Prostate gland (tissue), 2 donors: ENCODE measurements at regions not wholly inside any gene's neighbourhood (a gene's known extent, or its start where the extent isn't known, plus 50 kb on each side); places are given as distances from the start of the nearest gene placed in this dataset.

Experiments
- POLR2A ChIP-seq: fragments of 450-650 bp; IDR thresholded peaks from one replicate; pipeline ENCODE4 v1.6.1; 2016; ENCODE audit warnings: antibody characterized with exemption, mild to moderate bottlenecking
- POLR2AphosphoS5 ChIP-seq: sonication (generic); formaldehyde crosslinking; IDR thresholded peaks from one replicate; pipeline ENCODE4 v1.6.1; 2017; ENCODE audit warnings: antibody characterized with exemption
- TF ChIP-seq, protein P1 (sequence below), 4 experiments: fragments of 200-600 bp in 2 of 4; fragments of 450-650 bp in 2 of 4; sonication (generic) in 2 of 4; IDR thresholded peaks; 1 replicate in 3 of 4; 2 replicates in 1 of 4; pipeline ENCODE4 v1.5.1; 2016 to 2019; ENCODE audit warnings: antibody characterized with exemption in 4 of 4, mild to moderate bottlenecking in 2 of 4, moderate library complexity in 2 of 4

DNA sequence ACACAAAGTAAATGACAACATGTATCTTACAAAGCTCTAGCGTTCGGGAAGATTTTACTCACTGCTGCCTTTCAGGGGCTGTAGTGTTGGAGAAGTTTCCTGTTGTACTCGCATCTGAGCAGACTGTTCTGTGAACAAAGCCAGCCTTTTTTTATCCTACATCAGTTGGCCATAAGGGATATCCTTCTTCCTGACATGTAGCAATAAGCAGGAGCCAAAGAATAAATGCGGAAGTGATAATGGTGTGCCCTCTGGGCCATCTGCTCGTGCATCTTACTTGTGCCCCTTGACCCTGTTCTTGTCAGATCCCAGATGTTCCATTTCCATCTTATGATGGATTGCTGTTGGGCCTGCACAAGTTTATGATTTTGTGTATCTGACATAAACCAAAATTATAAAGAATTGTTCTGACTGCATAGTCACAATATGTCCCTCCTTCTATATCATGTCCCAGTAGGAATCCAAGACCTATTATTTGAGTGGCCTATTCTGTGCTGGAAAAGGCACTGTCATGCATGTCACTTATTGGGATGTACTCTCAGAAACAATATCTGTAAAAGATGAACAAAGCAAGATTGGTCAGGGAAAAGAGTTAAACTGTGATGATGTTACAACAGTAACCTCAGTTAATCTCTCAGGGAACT, 631.3 kb downstream of the NSUN3 start:
- TF ChIP-seq POLR2AphosphoS5, result no peak
- TF ChIP-seq, protein P1, sequence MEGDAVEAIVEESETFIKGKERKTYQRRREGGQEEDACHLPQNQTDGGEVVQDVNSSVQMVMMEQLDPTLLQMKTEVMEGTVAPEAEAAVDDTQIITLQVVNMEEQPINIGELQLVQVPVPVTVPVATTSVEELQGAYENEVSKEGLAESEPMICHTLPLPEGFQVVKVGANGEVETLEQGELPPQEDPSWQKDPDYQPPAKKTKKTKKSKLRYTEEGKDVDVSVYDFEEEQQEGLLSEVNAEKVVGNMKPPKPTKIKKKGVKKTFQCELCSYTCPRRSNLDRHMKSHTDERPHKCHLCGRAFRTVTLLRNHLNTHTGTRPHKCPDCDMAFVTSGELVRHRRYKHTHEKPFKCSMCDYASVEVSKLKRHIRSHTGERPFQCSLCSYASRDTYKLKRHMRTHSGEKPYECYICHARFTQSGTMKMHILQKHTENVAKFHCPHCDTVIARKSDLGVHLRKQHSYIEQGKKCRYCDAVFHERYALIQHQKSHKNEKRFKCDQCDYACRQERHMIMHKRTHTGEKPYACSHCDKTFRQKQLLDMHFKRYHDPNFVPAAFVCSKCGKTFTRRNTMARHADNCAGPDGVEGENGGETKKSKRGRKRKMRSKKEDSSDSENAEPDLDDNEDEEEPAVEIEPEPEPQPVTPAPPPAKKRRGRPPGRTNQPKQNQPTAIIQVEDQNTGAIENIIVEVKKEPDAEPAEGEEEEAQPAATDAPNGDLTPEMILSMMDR (IDR thresholded peaks at IDR 0.05), result no peak
- no peak for TF ChIP-seq POLR2A
